ENCODE measurements at regions not wholly inside any gene's neighbourhood (a gene's known extent, or its start where the extent isn't known, plus 50 kb on each side); places are given as distances from the start of the nearest gene placed in this dataset.

DNA sequence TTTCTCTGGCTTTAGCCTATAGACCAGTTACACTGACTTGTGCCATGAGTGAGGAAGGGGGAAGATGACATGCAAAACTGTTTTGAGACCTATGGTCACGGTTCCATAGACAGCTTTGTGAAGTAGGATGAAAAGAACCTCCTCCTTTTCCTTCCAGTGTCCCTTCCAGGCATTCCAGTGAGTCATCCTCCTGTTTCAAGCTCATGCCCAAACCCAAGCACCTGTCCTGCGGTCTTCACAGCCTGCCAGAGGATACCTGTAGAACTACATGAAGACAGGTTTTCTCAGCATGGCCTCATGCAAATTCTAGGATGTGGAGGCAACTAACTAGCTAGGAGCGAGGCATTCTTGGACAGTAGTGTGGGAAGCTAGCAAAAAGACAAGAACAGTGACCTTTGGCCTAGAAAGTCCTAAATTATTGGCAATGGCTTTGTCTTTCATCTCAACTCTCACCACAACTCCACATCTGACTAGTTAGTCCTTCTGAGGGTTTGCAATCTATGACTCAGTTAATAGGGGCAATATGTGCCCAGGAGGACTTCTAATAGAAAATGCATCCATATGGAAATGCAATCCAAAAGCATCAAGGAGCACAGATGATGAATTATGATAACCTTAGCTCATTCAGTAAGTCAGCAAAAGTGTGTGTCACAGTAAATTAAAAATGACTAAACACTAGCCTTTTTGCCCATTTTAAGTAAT, 154.7 kb downstream of the RBM43 start:
- Histone ChIP-seq H3K4me2 (ENCODE audit: low read depth, low read length, poor library complexity, severe bottlenecking) (no peak overlapping the region), H3K36me3 (ENCODE audit: insufficient read depth, low read length) (no peaks in the 10 kb centered on the region), H3K27ac (ENCODE audit: low read length) (no peak overlapping the region), H3K27me3 (ENCODE audit: low read length) (no peaks in the 10 kb centered on the region), H3K9ac (ENCODE audit: low read length) (no peak overlapping the region), H3K4me1 (ENCODE audit: low read length) (no peaks in the 10 kb centered on the region), H3K9me3 (ENCODE audit: low read length) (no peaks in the 10 kb centered on the region), H3K4me3 (ENCODE audit: low read length) (no peak overlapping the region), H3K9me2 (replicated peaks; ENCODE audit: insufficient read depth, low read length) (no peaks in the 10 kb centered on the region), H2AFZ (ENCODE audit: low read length) (no peak overlapping the region), H3K79me2 (ENCODE audit: low read length) (no peaks in the 10 kb centered on the region), H4K20me1 (ENCODE audit: insufficient read depth, low read depth, low read length) (no peaks in the 10 kb centered on the region)
- no peak for DNase-seq

DNA sequence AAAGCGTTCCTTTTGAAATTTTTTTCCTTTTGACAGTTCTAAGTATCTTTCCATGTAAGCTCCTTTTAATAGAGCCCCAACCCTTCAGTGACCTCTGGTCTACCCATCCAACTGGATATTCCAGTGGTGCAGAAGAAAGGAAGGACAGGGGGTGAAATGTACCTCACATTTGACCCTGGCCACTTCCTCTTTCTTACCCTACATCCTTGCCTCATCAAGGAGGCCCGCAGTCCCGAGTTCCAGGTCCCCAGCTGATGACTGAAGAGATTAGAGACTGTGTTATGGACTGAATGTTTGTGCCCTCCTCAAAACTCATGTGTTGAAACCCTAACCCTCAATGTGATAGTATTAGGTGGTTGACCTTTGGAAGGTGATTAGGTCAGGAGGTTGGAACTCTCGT, 158.1 kb downstream of the RBM43 start:
- no peak overlapping the region for H3K4me2 ChIP-seq (ENCODE audit: low read depth, low read length, poor library complexity, severe bottlenecking)
- no peaks in the 10 kb centered on the region for H3K79me2 ChIP-seq (ENCODE audit: low read length)
- H3K4me1 ChIP-seq (ENCODE audit: low read length), result no peaks in the 10 kb centered on the region
- H3K9ac ChIP-seq (ENCODE audit: low read length), result no peak overlapping the region
- no peak overlapping the region for H3K27ac ChIP-seq (ENCODE audit: low read length)
- H3K4me3 ChIP-seq (ENCODE audit: low read length), result no peak overlapping the region
- no peak for DNase-seq
- H3K27me3 ChIP-seq (ENCODE audit: low read length), result no peaks in the 10 kb centered on the region
- no peaks in the 10 kb centered on the region for H3K9me2 ChIP-seq (replicated peaks; ENCODE audit: insufficient read depth, low read length)
- no peaks in the 10 kb centered on the region for H3K36me3 ChIP-seq (ENCODE audit: insufficient read depth, low read length)
- no peaks in the 10 kb centered on the region for H4K20me1 ChIP-seq (ENCODE audit: insufficient read depth, low read depth, low read length)
- H2AFZ ChIP-seq (ENCODE audit: low read length), result no peak overlapping the region
- no peaks in the 10 kb centered on the region for H3K9me3 ChIP-seq (ENCODE audit: low read length)

DNA sequence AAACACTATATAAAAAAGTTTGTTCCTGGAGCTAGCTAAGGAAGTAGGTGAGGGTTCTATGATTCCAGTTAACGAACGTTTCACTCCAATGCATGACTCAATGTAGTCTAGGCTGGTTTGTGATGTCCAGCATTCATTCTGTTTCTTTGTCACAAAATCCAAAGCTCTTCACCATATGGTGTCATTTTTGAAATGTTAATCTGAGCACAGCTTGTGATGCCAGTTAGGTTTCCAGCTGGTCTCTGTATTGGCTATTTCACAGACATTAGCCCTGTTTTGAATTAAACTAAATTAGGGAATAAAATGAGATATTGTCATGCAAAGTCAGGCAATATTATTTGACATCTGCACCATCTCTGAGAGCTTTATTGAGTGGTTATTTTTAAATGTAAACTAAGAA, 159.4 kb downstream of the RBM43 start:
- no peak overlapping the region for H3K4me3 ChIP-seq (ENCODE audit: low read length)
- H3K36me3 ChIP-seq (ENCODE audit: insufficient read depth, low read length), result no peaks in the 10 kb centered on the region
- no peaks in the 10 kb centered on the region for H3K9me3 ChIP-seq (ENCODE audit: low read length)
- no peak overlapping the region for H3K27ac ChIP-seq (ENCODE audit: low read length)
- H2AFZ ChIP-seq (ENCODE audit: low read length), result no peak overlapping the region
- no peak for DNase-seq
- no peak overlapping the region for H3K4me2 ChIP-seq (ENCODE audit: low read depth, low read length, poor library complexity, severe bottlenecking)
- H3K4me1 ChIP-seq (ENCODE audit: low read length), result no peaks in the 10 kb centered on the region
- H3K79me2 ChIP-seq (ENCODE audit: low read length), result no peaks in the 10 kb centered on the region
- no peaks in the 10 kb centered on the region for H4K20me1 ChIP-seq (ENCODE audit: insufficient read depth, low read depth, low read length)
- H3K27me3 ChIP-seq (ENCODE audit: low read length), result no peaks in the 10 kb centered on the region
- no peak overlapping the region for H3K9ac ChIP-seq (ENCODE audit: low read length)
- H3K9me2 ChIP-seq (replicated peaks; ENCODE audit: insufficient read depth, low read length), result no peaks in the 10 kb centered on the region

DNA sequence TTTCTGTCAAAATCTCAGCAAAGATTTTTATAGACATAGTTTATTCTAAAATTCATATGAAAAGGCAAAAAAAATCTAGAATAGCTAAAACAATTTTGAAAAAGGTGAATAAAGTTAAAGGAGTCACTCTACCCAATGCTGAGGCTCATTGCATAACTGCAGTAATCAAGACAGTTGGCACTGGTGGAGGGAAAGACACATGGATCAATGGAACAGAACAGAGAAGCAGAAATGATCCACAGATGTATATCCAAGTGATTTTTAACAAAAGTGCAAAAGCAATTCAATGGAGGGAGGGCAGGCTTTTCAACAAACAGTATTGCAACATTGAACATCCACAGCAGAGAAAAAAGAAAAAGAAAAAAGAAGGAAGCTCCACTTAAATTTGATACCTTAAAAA, 162.8 kb downstream of the RBM43 start:
- Histone ChIP-seq H4K20me1 (ENCODE audit: insufficient read depth, low read depth, low read length) (no peaks in the 10 kb centered on the region), H3K79me2 (ENCODE audit: low read length) (no peaks in the 10 kb centered on the region), H3K27ac (ENCODE audit: low read length) (no peak overlapping the region), H3K4me1 (ENCODE audit: low read length) (no peaks in the 10 kb centered on the region), H3K9me3 (ENCODE audit: low read length) (no peaks in the 10 kb centered on the region), H3K4me2 (ENCODE audit: low read depth, low read length, poor library complexity, severe bottlenecking) (no peak overlapping the region), H3K36me3 (ENCODE audit: insufficient read depth, low read length) (no peaks in the 10 kb centered on the region), H2AFZ (ENCODE audit: low read length) (no peak overlapping the region), H3K9ac (ENCODE audit: low read length) (no peak overlapping the region), H3K9me2 (replicated peaks; ENCODE audit: insufficient read depth, low read length) (no peaks in the 10 kb centered on the region), H3K4me3 (ENCODE audit: low read length) (no peak overlapping the region), H3K27me3 (ENCODE audit: low read length) (no peaks in the 10 kb centered on the region)
- no peak for DNase-seq

DNA sequence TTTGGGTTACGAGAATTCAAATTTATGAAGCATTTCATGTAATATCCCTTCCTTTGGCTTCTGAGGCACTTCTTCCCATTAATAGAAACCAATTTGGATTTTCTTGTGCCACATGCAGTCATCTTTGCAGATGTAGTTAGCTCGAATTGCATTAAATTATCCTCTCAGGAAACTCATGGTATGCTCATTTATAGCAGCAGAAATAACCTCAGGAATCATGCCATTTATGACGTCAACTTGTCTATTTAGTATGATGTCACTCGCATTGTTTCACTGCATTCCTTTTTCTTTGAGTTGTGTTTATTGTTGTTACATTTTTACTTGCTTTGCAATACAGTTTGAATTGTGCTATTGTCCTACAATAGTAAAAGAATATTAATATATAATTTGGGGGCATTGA, 163.8 kb downstream of the RBM43 start:
- Histone ChIP-seq H3K4me1 (ENCODE audit: low read length) (no peaks in the 10 kb centered on the region), H3K9me2 (replicated peaks; ENCODE audit: insufficient read depth, low read length) (no peaks in the 10 kb centered on the region), H2AFZ (ENCODE audit: low read length) (no peak overlapping the region), H3K4me3 (ENCODE audit: low read length) (no peak overlapping the region), H3K79me2 (ENCODE audit: low read length) (no peaks in the 10 kb centered on the region), H3K36me3 (ENCODE audit: insufficient read depth, low read length) (no peaks in the 10 kb centered on the region), H3K27ac (ENCODE audit: low read length) (no peak overlapping the region), H3K4me2 (ENCODE audit: low read depth, low read length, poor library complexity, severe bottlenecking) (no peak overlapping the region), H4K20me1 (ENCODE audit: insufficient read depth, low read depth, low read length) (no peaks in the 10 kb centered on the region), H3K9me3 (ENCODE audit: low read length) (no peaks in the 10 kb centered on the region), H3K9ac (ENCODE audit: low read length) (no peak overlapping the region), H3K27me3 (ENCODE audit: low read length) (no peaks in the 10 kb centered on the region)
- no peak for DNase-seq

DNA sequence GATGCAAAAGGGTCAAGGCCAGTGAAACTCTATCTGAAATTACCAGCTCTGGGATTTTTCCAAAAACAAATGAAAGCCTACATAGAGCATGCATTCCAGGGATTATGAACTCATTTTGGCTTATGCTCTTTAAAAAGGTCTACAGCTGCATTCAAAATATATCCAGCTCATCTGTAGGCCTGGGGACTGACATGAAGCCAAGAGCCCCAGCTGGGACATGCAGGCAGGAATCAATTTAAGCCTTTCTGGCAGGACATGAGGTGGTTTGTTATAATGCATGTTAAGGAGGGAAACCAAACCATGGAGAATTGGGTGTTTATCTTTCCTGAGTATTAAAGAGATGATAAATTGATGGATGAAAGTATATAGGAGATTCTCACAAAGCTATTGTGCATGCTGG, 164.5 kb downstream of the RBM43 start:
- Histone ChIP-seq H3K9me3 (ENCODE audit: low read length) (no peaks in the 10 kb centered on the region), H3K4me2 (ENCODE audit: low read depth, low read length, poor library complexity, severe bottlenecking) (no peak overlapping the region), H3K36me3 (ENCODE audit: insufficient read depth, low read length) (no peaks in the 10 kb centered on the region), H4K20me1 (ENCODE audit: insufficient read depth, low read depth, low read length) (no peaks in the 10 kb centered on the region), H2AFZ (ENCODE audit: low read length) (no peak overlapping the region), H3K4me1 (ENCODE audit: low read length) (no peaks in the 10 kb centered on the region), H3K4me3 (ENCODE audit: low read length) (no peak overlapping the region), H3K79me2 (ENCODE audit: low read length) (no peaks in the 10 kb centered on the region), H3K27me3 (ENCODE audit: low read length) (no peaks in the 10 kb centered on the region), H3K27ac (ENCODE audit: low read length) (no peak overlapping the region), H3K9ac (ENCODE audit: low read length) (no peak overlapping the region), H3K9me2 (replicated peaks; ENCODE audit: insufficient read depth, low read length) (no peaks in the 10 kb centered on the region)
- DNase-seq, result no peak

DNA sequence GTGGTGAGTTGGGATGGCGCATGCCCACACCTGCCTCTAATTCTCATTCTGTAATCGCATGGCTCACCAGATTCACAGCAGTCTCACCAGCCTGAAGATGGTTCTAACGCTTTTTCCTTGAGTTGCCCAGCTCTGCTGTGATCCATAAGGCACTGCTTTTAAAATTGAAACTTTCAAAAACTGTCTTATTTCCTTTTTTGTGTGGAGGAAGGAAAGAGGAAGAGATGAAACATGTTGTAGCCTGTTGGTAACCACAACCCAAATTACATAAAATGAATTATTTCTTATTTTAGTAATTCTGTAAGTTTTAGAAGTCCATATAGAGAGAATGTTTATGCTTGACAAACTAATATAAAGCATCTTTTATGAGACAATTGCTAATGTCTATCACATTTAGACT, 165.4 kb downstream of the RBM43 start:
- no peak for DNase-seq

DNA sequence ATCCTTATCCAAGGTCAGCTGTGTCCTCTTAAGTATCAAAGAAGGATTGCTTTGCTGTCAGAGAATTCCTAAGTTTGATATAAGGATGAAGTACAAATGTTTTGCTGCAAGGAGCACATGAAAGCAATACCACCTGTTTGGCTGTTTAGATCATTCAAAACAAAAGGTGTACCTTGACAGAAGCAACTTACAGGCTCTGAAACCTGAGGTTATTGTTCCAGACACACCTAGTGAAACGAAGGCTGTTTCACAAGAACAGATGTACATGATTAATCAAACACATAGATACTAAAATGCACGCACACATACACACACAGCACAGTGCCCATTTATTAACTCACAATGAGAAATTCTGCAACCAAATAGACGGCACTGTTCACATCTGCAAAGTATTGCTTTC, 166.2 kb downstream of the RBM43 start:
- H3K27me3 ChIP-seq (ENCODE audit: low read length), result no peaks in the 10 kb centered on the region
- H3K4me3 ChIP-seq (ENCODE audit: low read length), result no peak overlapping the region
- no peak overlapping the region for H2AFZ ChIP-seq (ENCODE audit: low read length)
- H3K4me2 ChIP-seq (ENCODE audit: low read depth, low read length, poor library complexity, severe bottlenecking), result no peak overlapping the region
- H3K9ac ChIP-seq (ENCODE audit: low read length), result no peak overlapping the region
- no peaks in the 10 kb centered on the region for H3K4me1 ChIP-seq (ENCODE audit: low read length)
- H4K20me1 ChIP-seq (ENCODE audit: insufficient read depth, low read depth, low read length), result no peaks in the 10 kb centered on the region
- no peaks in the 10 kb centered on the region for H3K36me3 ChIP-seq (ENCODE audit: insufficient read depth, low read length)
- H3K9me2 ChIP-seq (replicated peaks; ENCODE audit: insufficient read depth, low read length), result no peaks in the 10 kb centered on the region
- no peak overlapping the region for H3K27ac ChIP-seq (ENCODE audit: low read length)
- H3K79me2 ChIP-seq (ENCODE audit: low read length), result no peaks in the 10 kb centered on the region
- no peaks in the 10 kb centered on the region for H3K9me3 ChIP-seq (ENCODE audit: low read length)
- DNase-seq, result no peak

More for the DNA sequence above, 165.4 kb downstream of the RBM43 start:
- H4K20me1 ChIP-seq (ENCODE audit: insufficient read depth, low read depth, low read length), result no peaks in the 10 kb centered on the region
- no peaks in the 10 kb centered on the region for H3K9me2 ChIP-seq (replicated peaks; ENCODE audit: insufficient read depth, low read length)
- no peak overlapping the region for H3K27ac ChIP-seq (ENCODE audit: low read length)
- no peak overlapping the region for H3K4me3 ChIP-seq (ENCODE audit: low read length)
- H3K4me1 ChIP-seq (ENCODE audit: low read length), result no peaks in the 10 kb centered on the region
- no peaks in the 10 kb centered on the region for H3K9me3 ChIP-seq (ENCODE audit: low read length)
- H3K36me3 ChIP-seq (ENCODE audit: insufficient read depth, low read length), result no peaks in the 10 kb centered on the region
- H3K79me2 ChIP-seq (ENCODE audit: low read length), result no peaks in the 10 kb centered on the region
- no peak overlapping the region for H2AFZ ChIP-seq (ENCODE audit: low read length)
- H3K4me2 ChIP-seq (ENCODE audit: low read depth, low read length, poor library complexity, severe bottlenecking), result no peak overlapping the region
- H3K27me3 ChIP-seq (ENCODE audit: low read length), result no peaks in the 10 kb centered on the region
- H3K9ac ChIP-seq (ENCODE audit: low read length), result no peak overlapping the region

DNA sequence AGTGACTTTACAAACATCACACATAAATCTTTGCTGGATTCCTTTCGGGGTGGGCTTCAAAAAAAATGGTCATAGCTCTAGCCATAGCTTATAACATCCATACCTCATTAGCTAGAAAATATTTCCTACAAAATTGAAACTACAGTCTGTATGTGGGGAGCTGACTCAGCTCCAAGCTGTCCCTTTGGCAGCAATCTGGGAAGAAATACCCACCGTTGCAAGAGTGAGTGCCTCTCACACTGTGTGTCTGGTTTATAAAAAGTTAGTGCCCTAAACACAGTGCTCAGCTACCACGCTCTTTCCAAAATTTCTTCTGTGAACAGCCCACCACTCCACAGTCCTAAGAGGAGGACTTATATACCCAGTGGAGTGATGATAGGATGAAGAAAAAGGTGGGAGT, 170.1 kb downstream of the RBM43 start:
- H3K4me3 ChIP-seq (ENCODE audit: low read length), result no peak overlapping the region
- H3K9me3 ChIP-seq (ENCODE audit: low read length), result no peaks in the 10 kb centered on the region
- no peak overlapping the region for H3K4me2 ChIP-seq (ENCODE audit: low read depth, low read length, poor library complexity, severe bottlenecking)
- H2AFZ ChIP-seq (ENCODE audit: low read length), result no peak overlapping the region
- H4K20me1 ChIP-seq (ENCODE audit: insufficient read depth, low read depth, low read length), result no peaks in the 10 kb centered on the region
- no peaks in the 10 kb centered on the region for H3K9me2 ChIP-seq (replicated peaks; ENCODE audit: insufficient read depth, low read length)
- H3K36me3 ChIP-seq (ENCODE audit: insufficient read depth, low read length), result no peaks in the 10 kb centered on the region
- H3K4me1 ChIP-seq (ENCODE audit: low read length), result no peaks in the 10 kb centered on the region
- DNase-seq, result no peak
- H3K9ac ChIP-seq (ENCODE audit: low read length), result no peak overlapping the region
- no peaks in the 10 kb centered on the region for H3K27me3 ChIP-seq (ENCODE audit: low read length)
- no peaks in the 10 kb centered on the region for H3K79me2 ChIP-seq (ENCODE audit: low read length)
- H3K27ac ChIP-seq (ENCODE audit: low read length), result no peak overlapping the region
